GM21723 (cell line): ENCODE measurements at regions not wholly inside any gene's neighbourhood (a gene's known extent, or its start where the extent isn't known, plus 50 kb on each side); places are given as distances from the start of the nearest gene placed in this dataset.

Experiments used
- ATAC-seq: cut with Tn5 transposase; IDR thresholded peaks from one replicate; pipeline ENCODE4 v1.9.1; 2021; ENCODE audit warnings: mild to moderate bottlenecking, moderate library complexity; ENCODE audit not compliant: unreplicated experiment

GRCh38 chr13:55402870-55403269 is 1737.8 kb upstream of the PRR20A start:
- ATAC-seq: no peak

GRCh38 chr13:55403887-55404487 is 1736.7 kb upstream of the PRR20A start:
- no peak for ATAC-seq

GRCh38 chr13:55410398-55411330 is 1730.1 kb upstream of the PRR20A start:
- ATAC-seq: no peak

GRCh38 chr13:55418095-55418494 is 1722.6 kb upstream of the PRR20A start:
- ATAC-seq: no peak

GRCh38 chr13:55432814-55433213 is 1707.9 kb upstream of the PRR20A start:
- no peak for ATAC-seq

- ATAC-seq: no peak
Observed at GRCh38 chr13:55437162-55437561, 1703.6 kb upstream of the PRR20A start.

GRCh38 chr13:55439450-55439849 is 1701.3 kb upstream of the PRR20A start:
- ATAC-seq: no peak

GRCh38 chr13:55440465-55441085 is 1700.1 kb upstream of the PRR20A start:
- ATAC-seq: no peak

- no peak for ATAC-seq
Observed at GRCh38 chr13:55464222-55464621, 1676.5 kb upstream of the PRR20A start.

GRCh38 chr13:55467476-55467875 is 1673.2 kb upstream of the PRR20A start:
- ATAC-seq: no peak

GRCh38 chr13:55483626-55484158 is 1657.0 kb upstream of the PRR20A start:
- no peak for ATAC-seq

GRCh38 chr13:55493297-55493696 is 1647.4 kb upstream of the PRR20A start:
- ATAC-seq: no peak

GRCh38 chr13:55497486-55497885 is 1643.2 kb upstream of the PRR20A start:
- no peak for ATAC-seq

- ATAC-seq: no peak
Observed at GRCh38 chr13:55500694-55501093, 1640.0 kb upstream of the PRR20A start.

GRCh38 chr13:55516610-55517009 is 1624.1 kb upstream of the PRR20A start:
- no peak for ATAC-seq

GRCh38 chr13:55517312-55517711 is 1623.4 kb upstream of the PRR20A start:
- no peak for ATAC-seq

- no peak for ATAC-seq
Observed at GRCh38 chr13:55528434-55528833, 1612.3 kb upstream of the PRR20A start.

- ATAC-seq: no peak
Observed at GRCh38 chr13:55534306-55534705, 1606.4 kb upstream of the PRR20A start.

- no peak for ATAC-seq
Observed at GRCh38 chr13:55538424-55538823, 1602.3 kb upstream of the PRR20A start.

- ATAC-seq: no peak
Observed at GRCh38 chr13:55543053-55543452, 1597.7 kb upstream of the PRR20A start.

GRCh38 chr13:55550624-55551023 is 1590.1 kb upstream of the PRR20A start:
- ATAC-seq: no peak

GRCh38 chr13:55553701-55554100 is 1587.0 kb upstream of the PRR20A start:
- ATAC-seq: no peak
